SK-N-SH treated with all-trans-retinoic acid at 6 μM for 48 hours (cell line): ENCODE measurements at regions not wholly inside any gene's neighbourhood (a gene's known extent, or its start where the extent isn't known, plus 50 kb on each side); places are given as distances from the start of the nearest gene placed in this dataset.

ENCODE experiments used
- ATAC-seq: fragments of 200-7000 bp; cut with Tn5 transposase; 3 replicates; pipeline ENCODE4 v1.9.1; 2020; ENCODE audit warnings: mild to moderate bottlenecking, moderate library complexity
- ARNTL ChIP-seq: fragments of 450-650 bp; formaldehyde crosslinking; IDR thresholded peaks from 2 replicates; pipeline ENCODE4 v1.5.0; 2020; ENCODE audit warnings: low read depth, mild to moderate bottlenecking, moderate library complexity, borderline replicate concordance
- BACH2 ChIP-seq: fragments of 250-450 bp; sonication (Bioruptor Pico); IDR thresholded peaks from 2 replicates; pipeline ENCODE4 v1.9.0; 2021; ENCODE audit warnings: mild to moderate bottlenecking, borderline replicate concordance
- CREB5 ChIP-seq: fragments of 250-450 bp; sonication (Bioruptor Pico); IDR thresholded peaks from 2 replicates; pipeline ENCODE4 v1.5.1; 2020; ENCODE audit warnings: low read depth, mild to moderate bottlenecking, moderate library complexity
- CSDC2 ChIP-seq: fragments of 250-450 bp; sonication (Bioruptor Pico); IDR thresholded peaks from 2 replicates; pipeline ENCODE4 v1.5.0; 2020; ENCODE audit warnings: mild to moderate bottlenecking, moderate library complexity
- ESRRG ChIP-seq: fragments of 250-450 bp; sonication (Bioruptor Pico); IDR thresholded peaks from 2 replicates; pipeline ENCODE4 v1.6.1; 2021; ENCODE audit warnings: mild to moderate bottlenecking
- GLIS3 ChIP-seq: fragments of 250-450 bp; sonication (Bioruptor Pico); IDR thresholded peaks from 2 replicates; pipeline ENCODE4 v1.5.0; 2020; ENCODE audit warnings: mild to moderate bottlenecking, moderate library complexity
- ISL1 ChIP-seq: fragments of 250-450 bp; sonication (Bioruptor Pico); IDR thresholded peaks from 2 replicates; pipeline ENCODE4 v2.1.2; 2022; ENCODE audit warnings: mild to moderate bottlenecking, moderate library complexity
- OSR1 ChIP-seq: fragments of 250-450 bp; sonication (Bioruptor Pico); IDR thresholded peaks from 2 replicates; pipeline ENCODE4 v1.8.0; 2022; ENCODE audit warnings: moderate library complexity, mild to moderate bottlenecking, inconsistent platforms
- PATZ1 ChIP-seq: fragments of 250-450 bp; sonication (Bioruptor Pico); IDR thresholded peaks from 2 replicates; pipeline ENCODE4 v1.8.0; 2020; ENCODE audit warnings: mild to moderate bottlenecking, moderate library complexity, borderline replicate concordance
- RARB ChIP-seq: fragments of 250-450 bp; sonication (Bioruptor Pico); IDR thresholded peaks from 2 replicates; pipeline ENCODE4 v1.8.0; 2021; ENCODE audit warnings: mild to moderate bottlenecking, moderate library complexity
- TCF4 ChIP-seq: fragments of 250-450 bp; sonication (Bioruptor Pico); IDR thresholded peaks from 2 replicates; pipeline ENCODE4 v1.8.0; 2021; ENCODE audit warnings: mild to moderate bottlenecking, moderate library complexity, borderline replicate concordance
- TOX ChIP-seq: fragments of 250-450 bp; sonication (Bioruptor Pico); IDR thresholded peaks from 2 replicates; pipeline ENCODE4 v1.8.0; 2021; ENCODE audit warnings: mild to moderate bottlenecking, moderate library complexity, borderline replicate concordance
- TSHZ2 ChIP-seq: fragments of 250-450 bp; sonication (Bioruptor Pico); IDR thresholded peaks from 2 replicates; pipeline ENCODE4 v1.5.0; 2020; ENCODE audit warnings: mild to moderate bottlenecking, moderate library complexity
- ZC3H10 ChIP-seq: fragments of 250-450 bp; sonication (Bioruptor Pico); IDR thresholded peaks from 2 replicates; pipeline ENCODE4 v1.5.1; 2021; ENCODE audit warnings: mild to moderate bottlenecking, moderate library complexity
- ZFP3 ChIP-seq: fragments of 250-450 bp; sonication (Bioruptor Pico); IDR thresholded peaks from 2 replicates; pipeline ENCODE4 v1.5.0; 2020; ENCODE audit warnings: mild to moderate bottlenecking, moderate library complexity
- ZFP30 ChIP-seq: fragments of 450-650 bp; formaldehyde crosslinking; IDR thresholded peaks from 2 replicates; pipeline ENCODE4 v1.5.0; 2022; ENCODE audit warnings: mild to moderate bottlenecking, moderate library complexity
- ZNF565 ChIP-seq: fragments of 450-650 bp; formaldehyde crosslinking; conservative IDR thresholded peaks from 2 replicates; pipeline ENCODE4 v1.5.0; 2020; ENCODE audit warnings: low read depth, mild to moderate bottlenecking, moderate library complexity
- ZNF70 ChIP-seq: fragments of 450-650 bp; formaldehyde crosslinking; IDR thresholded peaks from 2 replicates; pipeline ENCODE4 v1.5.0; 2020; ENCODE audit warnings: mild to moderate bottlenecking, moderate library complexity
- ZNF8 ChIP-seq: fragments of 450-650 bp; formaldehyde crosslinking; IDR thresholded peaks from 2 replicates; pipeline ENCODE4 v1.5.0; 2020; ENCODE audit warnings: mild to moderate bottlenecking, moderate library complexity

GRCh38 chr10:131475803-131476202, 164.3 kb upstream of the TCERG1L start:
- TF ChIP-seq CREB5 (no peak), ZNF8 (no peak), GLIS3 (CRISPR knock-in tag) (no peak), ZC3H10 (no peak), TCF4 (no peak), ZFP3 (CRISPR knock-in tag) (no peak), ISL1 (CRISPR knock-in tag) (no peak), TOX (CRISPR knock-in tag) (no peak), PATZ1 (CRISPR knock-in tag) (no peak), TSHZ2 (CRISPR knock-in tag) (no peak), RARB (CRISPR knock-in tag) (no peak), ESRRG (no peak), BACH2 (no peak), ARNTL (CRISPR knock-in tag) (no peak), ZNF70 (CRISPR knock-in tag) (no peak)
- TF ChIP-seq, all 23 proteins: peak for 0
- no peak for ATAC-seq

- no peak for ATAC-seq
- TF ChIP-seq CSDC2 (CRISPR knock-in tag) (no peak), TSHZ2 (CRISPR knock-in tag) (no peak), OSR1 (CRISPR knock-in tag) (no peak), CREB5 (no peak), GLIS3 (CRISPR knock-in tag) (no peak), ISL1 (CRISPR knock-in tag) (no peak), ZFP30 (CRISPR knock-in tag) (no peak), ZNF8 (no peak), TCF4 (no peak), BACH2 (no peak), ARNTL (CRISPR knock-in tag) (no peak), ZNF565 (no peak), PATZ1 (CRISPR knock-in tag) (no peak)
Observed at GRCh38 chr10:131477457-131478121, 166.1 kb upstream of the TCERG1L start.
